K562 (cell line): ENCODE measurements at regions not wholly inside any gene's neighbourhood (a gene's known extent, or its start where the extent isn't known, plus 50 kb on each side); places are given as distances from the start of the nearest gene placed in this dataset.

ENCODE experiments used
- ATAC-seq: fragments of 200-7000 bp; cut with Tn5 transposase; 3 replicates; pipeline ENCODE4 v1.9.1; 2020; ENCODE audit warnings: moderate library complexity
- BruUV-seq: library from RNA; stranded (reverse); fragments of 400-500 nt; replicated peaks from 2 replicates; lab custom pipeline; 2021; lab: Mats Ljungman, UMichigan
- CTCF ChIA-PET: fragments of 300-600 bp; formaldehyde crosslinking; extraction: SDS; loops from one replicate; lab custom pipeline; 2021; ENCODE audit warnings: low intra/inter-chr PET ratio; lab: Yijun Ruan, JAX
- POLR2A ChIA-PET: fragments of 300-600, 350-650 bp; sonication (Branson Sonifier 250); formaldehyde crosslinking; extraction: SDS; loops from one replicate; lab custom pipeline; 2021; ENCODE audit warnings: antibody characterized with exemption, inconsistent platforms; lab: Yijun Ruan, JAX
- DNase-seq, 4 experiments: peaks; one replicate each; pipeline versions ENCODE4 v3.0.0 to v3.0.0-alpha.2; 2011 to 2018; ENCODE audit warnings: low spot score in 3 of 4, mixed read lengths in 3 of 4; ENCODE audit errors: extremely low read depth in 1 of 4
- FAIRE-seq: peaks from 2 replicates; lab custom pipeline; 2011; peaks lifted over from hg19 to GRCh38; lab: Jason Lieb, UNC
- H2AFZ ChIP-seq: 2 replicates; pipeline ENCODE4 v1.6.0; 2011; ENCODE audit warnings: low read depth, low read length, control low read depth, inconsistent platforms
- H3K27ac ChIP-seq: fragments of 200-600 bp; 3 replicates; pipeline ENCODE4 v1.8.0; 2011; ENCODE audit warnings: low read depth, mild to moderate bottlenecking, control low read depth, inconsistent platforms, low read length, moderate library complexity, mixed read lengths; ENCODE audit errors: extremely low read depth
- H3K27me3 ChIP-seq, 2 experiments: fragments of 300-600 bp in 1 of 2; 2 replicates in 1 of 2; 3 replicates in 1 of 2; pipeline versions ENCODE4 v1.6.0 to v1.8.0; 2011; ENCODE audit warnings: inconsistent platforms in 2 of 2, low read length in 2 of 2, mild to moderate bottlenecking in 1 of 2, mixed read lengths in 1 of 2, moderate library complexity in 1 of 2; ENCODE audit not compliant: control insufficient read depth in 2 of 2, insufficient read depth in 2 of 2
- H3K36me3 ChIP-seq: fragments of 300-600 bp; 3 replicates; pipeline ENCODE4 v1.8.0; 2011; ENCODE audit warnings: mild to moderate bottlenecking, low read length, inconsistent platforms; ENCODE audit not compliant: control insufficient read depth, insufficient read depth
- H3K4me1 ChIP-seq, 2 experiments: fragments of 200-600 bp in 1 of 2; replicated peaks in 1 of 2; 2 replicates in 1 of 2; 3 replicates in 1 of 2; pipeline versions ENCODE4 v1.5.1 to v1.8.0; 2011; ENCODE audit warnings: inconsistent platforms in 2 of 2, low read length in 2 of 2, mild to moderate bottlenecking in 1 of 2, mixed read lengths in 1 of 2, moderate library complexity in 1 of 2; ENCODE audit not compliant: control insufficient read depth in 2 of 2, insufficient read depth in 2 of 2
- H3K4me2 ChIP-seq: 2 replicates; pipeline ENCODE4 v1.6.1; 2011; ENCODE audit warnings: low read length, control low read depth, inconsistent platforms, mixed read lengths; ENCODE audit not compliant: insufficient read depth
- H3K4me3 ChIP-seq: fragments of 200-600 bp; sonication (generic), shearing (Covaris generic); 2 replicates; pipeline ENCODE4 v1.5.1; 2016; ENCODE audit warnings: control low read depth, inconsistent platforms
- H3K79me2 ChIP-seq: fragments of 200-600 bp; 3 replicates; pipeline ENCODE4 v1.8.0; 2011; ENCODE audit warnings: low read length, inconsistent platforms; ENCODE audit not compliant: control insufficient read depth, insufficient read depth
- H3K9ac ChIP-seq, 2 experiments: 2 replicates each; pipeline versions ENCODE4 v1.6.0 to v1.6.1; 2011; ENCODE audit warnings: low read depth in 2 of 2, low read length in 2 of 2, control low read depth in 1 of 2, inconsistent platforms in 1 of 2, mild to moderate bottlenecking in 1 of 2, mixed read lengths in 1 of 2; ENCODE audit not compliant: insufficient read depth in 1 of 2
- H3K9me1 ChIP-seq: one replicate; pipeline ENCODE4 v1.6.0; 2011; ENCODE audit warnings: inconsistent platforms, mild to moderate bottlenecking, low read length, moderate library complexity; ENCODE audit not compliant: control insufficient read depth, insufficient read depth
- H3K9me3 ChIP-seq: replicated peaks from 2 replicates; pipeline ENCODE4 v1.5.1; 2011; ENCODE audit warnings: low read depth, low read length, inconsistent platforms; ENCODE audit not compliant: control insufficient read depth, insufficient read depth
- H4K20me1 ChIP-seq: replicated peaks from 2 replicates; pipeline ENCODE4 v1.6.1; 2011; ENCODE audit warnings: low read length, inconsistent platforms, mixed read lengths; ENCODE audit not compliant: control insufficient read depth, insufficient read depth
- CHD4 ChIP-seq: fragments of 200-600 bp; sonication (generic); IDR thresholded peaks from 3 replicates; pipeline ENCODE4 v1.6.1; 2012; ENCODE audit warnings: low read depth, mild to moderate bottlenecking, mixed read lengths, low read length, inconsistent platforms; ENCODE audit not compliant: insufficient read depth, insufficient replicate concordance, poor library complexity, severe bottlenecking
- ERF ChIP-seq: fragments of 450-650 bp; formaldehyde crosslinking; IDR thresholded peaks from 2 replicates; pipeline ENCODE4 v1.4.0; 2020; ENCODE audit warnings: mild to moderate bottlenecking, mixed read lengths
- HDGF ChIP-seq: fragments of 450-650 bp; IDR thresholded peaks from 2 replicates; pipeline ENCODE4 v1.6.1; 2016
- NBN ChIP-seq: fragments of 450-650 bp; IDR thresholded peaks from 2 replicates; pipeline ENCODE4 v1.6.1; 2016; ENCODE audit warnings: low read depth, mild to moderate bottlenecking
- POLR2AphosphoS2 ChIP-seq: IDR thresholded peaks from 2 replicates; pipeline ENCODE4 v1.6.1; 2012; ENCODE audit warnings: low read length, improper control_type of control experiment
- RBM15 ChIP-seq: fragments of 200-400 bp; formaldehyde crosslinking; IDR thresholded peaks from 2 replicates; pipeline ENCODE4 v1.6.1; 2018; ENCODE audit warnings: mild to moderate bottlenecking, low read length, moderate library complexity; ENCODE audit not compliant: insufficient read depth
- RFX7 ChIP-seq: fragments of 250-450 bp; sonication (Bioruptor Pico); IDR thresholded peaks from 2 replicates; pipeline ENCODE4 v1.5.1; 2021; ENCODE audit warnings: mild to moderate bottlenecking
- SMC3 ChIP-seq: conservative IDR thresholded peaks from 2 replicates; pipeline ENCODE4 v1.6.1; 2011; ENCODE audit warnings: low read depth, low read length, improper control_type of control experiment; ENCODE audit not compliant: insufficient read depth
- TAF1 ChIP-seq: IDR thresholded peaks from 2 replicates; pipeline ENCODE4 v1.6.1; 2011; ENCODE audit warnings: mild to moderate bottlenecking, low read length, moderate library complexity; ENCODE audit not compliant: insufficient read depth, control insufficient read depth, severe bottlenecking; ENCODE audit errors: extremely low read depth
- ZKSCAN8 ChIP-seq: fragments of 200-800 bp; sonication (Bioruptor generic); IDR thresholded peaks from 2 replicates; pipeline ENCODE4 v1.6.1; 2016; ENCODE audit warnings: missing genetic modification characterization, missing compliant biosample characterization
- ZNF124 ChIP-seq: sonication (generic); formaldehyde crosslinking; IDR thresholded peaks from 2 replicates; pipeline ENCODE4 v1.8.1; 2022; ENCODE audit warnings: missing genetic modification reagents
- ZNF184 ChIP-seq: sonication (generic); formaldehyde crosslinking; IDR thresholded peaks from 2 replicates; pipeline ENCODE4 v1.5.0; 2020; ENCODE audit warnings: missing genetic modification reagents
- ZNF717 ChIP-seq: fragments of 250-450 bp; sonication (Bioruptor Pico); IDR thresholded peaks from 2 replicates; pipeline ENCODE4 v1.5.0; 2021
- WGBS: fragments of 100-300 bp; shearing (Covaris generic); methylation state at CpG from one replicate; pipeline ENCODE4 v1.1.6; 2016; ENCODE audit warnings: low coverage, mixed read lengths; ENCODE audit not compliant: insufficient coverage; ENCODE audit errors: missing lambda C conversion rate; 5-methylcytosine and 5-hydroxymethylcytosine counted together
- in situ Hi-C: fragments of 300-500 bp; cut with MboI; formaldehyde crosslinking; loops from 4 replicates; pipeline ENCODE4 v1.15.0; 2018; ENCODE audit warnings: inconsistent platforms, mixed read lengths
- intact Hi-C: fragments of 100-400 bp; cut with micrococcal nuclease; formaldehyde crosslinking; loops from 2 replicates; pipeline ENCODE4 v1.14.2; 2022
- TF ChIP-seq, protein P1 (sequence below): fragments of 250-450 bp; sonication (Bioruptor Pico); IDR thresholded peaks from 2 replicates; pipeline ENCODE4 v1.5.0; 2021
- TF ChIP-seq, protein P2 (sequence below): fragments of 450-650 bp; formaldehyde crosslinking; conservative IDR thresholded peaks from 2 replicates; pipeline ENCODE4 v1.4.0; 2022; ENCODE audit warnings: mild to moderate bottlenecking, missing genetic modification characterization
- TF ChIP-seq, protein P3 (sequence below), 2 experiments: fragments of 450-650 bp in 1 of 2; sonication (generic) in 1 of 2; formaldehyde crosslinking; conservative IDR thresholded peaks; 2 replicates each; pipeline versions ENCODE4 v1.4.0 to v1.8.1; 2020 to 2022; ENCODE audit warnings: mild to moderate bottlenecking in 1 of 2, missing genetic modification reagents in 1 of 2

DNA sequence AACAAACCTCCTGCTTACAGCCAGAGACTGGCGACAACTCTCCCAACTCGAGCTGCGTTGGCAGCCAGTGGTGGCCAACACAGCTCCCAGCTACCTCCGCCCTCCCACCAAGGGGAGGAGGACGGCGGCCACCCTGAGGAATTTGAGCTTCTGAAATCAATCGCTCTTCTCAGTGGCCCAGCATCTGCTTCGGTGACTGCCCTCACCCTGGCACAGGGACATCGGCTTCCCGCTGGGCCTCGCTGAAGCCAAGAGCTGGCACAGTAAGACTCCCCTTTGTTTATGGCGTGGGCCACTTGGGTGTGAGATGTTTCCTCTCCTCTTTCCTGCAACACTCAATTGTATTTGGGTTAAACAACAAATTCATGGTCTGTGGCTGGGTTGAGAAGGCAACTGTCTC lies 136.2 kb downstream of the ZBTB18 start:
- no peak overlapping the region for H3K4me2 ChIP-seq
- H3K27me3 ChIP-seq: peaks cover 28 to 55% of the 10 kb centered on the region in 2 experiments
- H3K4me3 ChIP-seq: no peak overlapping the region
- ATAC-seq (no peak), FAIRE-seq (no peak), DNase-seq (no peak)
- H3K9me3 ChIP-seq: no peaks in the 10 kb centered on the region
- H3K36me3 ChIP-seq: no peaks in the 10 kb centered on the region
- in situ Hi-C loops (no loop called here), intact Hi-C loops (no loop called here)
- H3K9me1 ChIP-seq: no peaks in the 10 kb centered on the region
- H2AFZ ChIP-seq: no peak overlapping the region
- no peak overlapping the region for H3K27ac ChIP-seq
- H3K79me2 ChIP-seq: no peaks in the 10 kb centered on the region
- WGBS: 1% methylated on average over 12 of the region's 12 CpGs
- no peak overlapping the region for H3K9ac ChIP-seq
- no TSS peak for BruUV-seq
- CTCF ChIA-PET: no interaction called here
- H4K20me1 ChIP-seq: no peaks in the 10 kb centered on the region
- POLR2A ChIA-PET: no interaction called here
- no peaks in the 10 kb centered on the region; a peak in 1 of 5 replicates for H3K4me1 ChIP-seq
- TF ChIP-seq ZNF717: no peak
- no peak for TF ChIP-seq ZNF184
- no peak for TF ChIP-seq ERF (CRISPR knock-in tag)
- TF ChIP-seq, protein P1, sequence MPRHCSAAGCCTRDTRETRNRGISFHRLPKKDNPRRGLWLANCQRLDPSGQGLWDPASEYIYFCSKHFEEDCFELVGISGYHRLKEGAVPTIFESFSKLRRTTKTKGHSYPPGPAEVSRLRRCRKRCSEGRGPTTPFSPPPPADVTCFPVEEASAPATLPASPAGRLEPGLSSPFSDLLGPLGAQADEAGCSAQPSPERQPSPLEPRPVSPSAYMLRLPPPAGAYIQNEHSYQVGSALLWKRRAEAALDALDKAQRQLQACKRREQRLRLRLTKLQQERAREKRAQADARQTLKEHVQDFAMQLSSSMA (CRISPR knock-in tag): no peak
- no peak for TF ChIP-seq NBN
- TF ChIP-seq RFX7 (CRISPR knock-in tag): no peak
- TF ChIP-seq CHD4: no peak
- TF ChIP-seq POLR2AphosphoS2: no peak
- TF ChIP-seq ZNF124 (CRISPR knock-in tag): no peak
- TF ChIP-seq TAF1: no peak
- TF ChIP-seq SMC3: no peak
- TF ChIP-seq RBM15: no peak
- TF ChIP-seq, protein P2, sequence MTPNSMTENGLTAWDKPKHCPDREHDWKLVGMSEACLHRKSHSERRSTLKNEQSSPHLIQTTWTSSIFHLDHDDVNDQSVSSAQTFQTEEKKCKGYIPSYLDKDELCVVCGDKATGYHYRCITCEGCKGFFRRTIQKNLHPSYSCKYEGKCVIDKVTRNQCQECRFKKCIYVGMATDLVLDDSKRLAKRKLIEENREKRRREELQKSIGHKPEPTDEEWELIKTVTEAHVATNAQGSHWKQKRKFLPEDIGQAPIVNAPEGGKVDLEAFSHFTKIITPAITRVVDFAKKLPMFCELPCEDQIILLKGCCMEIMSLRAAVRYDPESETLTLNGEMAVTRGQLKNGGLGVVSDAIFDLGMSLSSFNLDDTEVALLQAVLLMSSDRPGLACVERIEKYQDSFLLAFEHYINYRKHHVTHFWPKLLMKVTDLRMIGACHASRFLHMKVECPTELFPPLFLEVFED: no peak
- TF ChIP-seq, protein P3, sequence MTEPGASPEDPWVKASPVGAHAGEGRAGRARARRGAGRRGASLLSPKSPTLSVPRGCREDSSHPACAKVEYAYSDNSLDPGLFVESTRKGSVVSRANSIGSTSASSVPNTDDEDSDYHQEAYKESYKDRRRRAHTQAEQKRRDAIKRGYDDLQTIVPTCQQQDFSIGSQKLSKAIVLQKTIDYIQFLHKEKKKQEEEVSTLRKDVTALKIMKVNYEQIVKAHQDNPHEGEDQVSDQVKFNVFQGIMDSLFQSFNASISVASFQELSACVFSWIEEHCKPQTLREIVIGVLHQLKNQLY (CRISPR knock-in tag; conservative IDR thresholded peaks at IDR 0.05): no peak
- TF ChIP-seq HDGF: no peak
- TF ChIP-seq ZKSCAN8 (CRISPR knock-in tag): no peak
